CD4-positive, alpha-beta T cell treated with Interleukin-17A for 1 hour (primary cell): ENCODE measurements at regions not wholly inside any gene's neighbourhood (a gene's known extent, or its start where the extent isn't known, plus 50 kb on each side); places are given as distances from the start of the nearest gene placed in this dataset.
"Not testable (repeated sequence)": the region's sequence is repeated elsewhere in the genome, so short reads cannot be mapped to it uniquely, and the experiment has no call there.

Experiments
- DNase-seq: peaks from one replicate; pipeline ENCODE4 v3.0.0-alpha.2; 2020

DNA sequence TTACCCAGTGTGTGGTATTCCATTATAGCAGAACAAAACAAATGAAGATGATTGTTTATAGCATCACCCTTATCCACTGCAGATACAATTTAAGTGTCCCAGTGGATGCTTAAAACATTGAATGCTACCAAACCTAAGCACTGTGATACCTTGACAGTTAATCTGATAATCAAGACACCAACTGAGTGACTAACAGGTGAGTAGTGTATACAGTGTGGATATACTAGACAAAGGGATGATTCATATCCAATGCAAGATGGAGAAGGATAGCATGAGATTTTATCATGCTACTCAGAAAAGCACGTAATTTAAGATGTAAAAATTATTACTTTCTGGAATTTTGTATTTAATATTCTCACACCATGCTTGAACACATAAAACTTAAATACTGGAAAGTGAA, 1449.0 kb downstream of the OTOL1 start:
- no peak for DNase-seq

DNA sequence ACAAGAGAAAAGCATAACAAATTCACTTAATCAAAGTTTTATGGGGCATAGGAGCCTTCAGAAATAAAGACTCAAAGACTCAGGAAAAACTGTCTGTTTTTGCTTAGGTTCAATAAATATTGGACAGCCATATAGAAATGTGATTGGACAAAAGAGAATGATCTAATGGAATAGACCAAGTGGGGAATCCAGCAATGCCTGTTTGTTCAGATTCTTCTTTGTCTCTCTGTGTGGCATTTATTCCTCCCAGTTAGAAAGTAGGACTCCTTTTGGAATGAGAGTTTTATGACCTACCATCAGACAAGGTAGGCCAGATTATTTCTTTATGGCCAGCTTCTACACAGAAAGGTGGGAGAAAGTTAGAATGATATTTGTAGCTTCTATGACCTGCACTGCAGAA, 1460.1 kb downstream of the OTOL1 start:
- DNase-seq: no peak

DNA sequence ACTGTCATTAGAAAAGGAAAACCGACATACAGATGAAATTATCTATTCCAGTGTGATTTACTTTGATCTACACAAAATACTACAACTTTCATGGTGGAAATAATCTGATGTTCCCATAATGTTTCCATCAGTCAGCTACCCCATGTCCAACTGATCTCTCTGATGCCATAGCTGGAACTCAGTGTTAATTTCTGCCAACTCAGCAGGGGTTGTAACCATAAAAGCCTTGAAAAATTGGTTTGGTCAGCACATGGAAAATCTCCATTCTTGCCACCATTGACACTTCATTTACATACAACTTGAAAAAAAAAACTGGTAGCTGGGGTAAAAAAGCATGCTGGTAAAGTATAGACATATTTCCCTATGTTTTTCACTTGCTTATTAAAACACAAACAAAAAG, 1463.7 kb downstream of the OTOL1 start:
- DNase-seq: no peak

DNA sequence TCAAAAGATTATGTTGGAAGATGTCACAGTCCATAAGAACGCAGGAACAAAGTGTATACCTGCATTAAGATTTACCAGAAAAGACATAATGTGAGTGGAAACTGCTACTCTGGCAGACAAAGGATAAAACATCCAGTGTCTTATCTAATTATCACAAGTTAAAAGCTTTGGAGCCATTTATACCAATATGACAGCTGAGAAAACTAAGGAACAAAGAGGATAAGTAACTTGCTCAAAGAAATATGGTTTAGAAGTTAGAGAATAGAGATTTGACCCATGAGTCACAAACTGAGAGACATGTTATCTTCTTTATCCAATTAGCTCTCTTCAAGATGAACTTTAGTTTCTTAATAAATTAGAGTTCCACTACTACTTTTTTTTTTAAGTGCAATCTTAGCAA, 1473.7 kb downstream of the OTOL1 start:
- no peak for DNase-seq

DNA sequence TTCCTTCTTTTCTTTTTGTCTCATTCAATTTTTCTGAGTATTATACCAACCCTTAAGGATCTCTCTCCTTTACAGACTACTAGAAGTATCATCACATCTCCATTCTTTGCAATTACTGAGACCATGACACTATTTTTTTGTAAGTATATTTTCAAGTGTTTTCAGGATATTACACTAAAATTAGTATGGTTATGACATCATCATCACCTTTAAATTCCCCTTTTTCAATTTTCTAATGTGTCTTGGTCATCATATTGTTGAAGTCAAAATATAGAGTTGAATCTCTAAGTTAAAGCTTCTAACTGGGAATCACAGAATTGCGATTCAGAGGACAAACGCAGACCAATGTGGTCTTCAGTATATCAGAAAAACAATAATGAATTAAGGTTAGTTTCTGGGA, 1475.1 kb downstream of the OTOL1 start:
- DNase-seq: no peak

DNA sequence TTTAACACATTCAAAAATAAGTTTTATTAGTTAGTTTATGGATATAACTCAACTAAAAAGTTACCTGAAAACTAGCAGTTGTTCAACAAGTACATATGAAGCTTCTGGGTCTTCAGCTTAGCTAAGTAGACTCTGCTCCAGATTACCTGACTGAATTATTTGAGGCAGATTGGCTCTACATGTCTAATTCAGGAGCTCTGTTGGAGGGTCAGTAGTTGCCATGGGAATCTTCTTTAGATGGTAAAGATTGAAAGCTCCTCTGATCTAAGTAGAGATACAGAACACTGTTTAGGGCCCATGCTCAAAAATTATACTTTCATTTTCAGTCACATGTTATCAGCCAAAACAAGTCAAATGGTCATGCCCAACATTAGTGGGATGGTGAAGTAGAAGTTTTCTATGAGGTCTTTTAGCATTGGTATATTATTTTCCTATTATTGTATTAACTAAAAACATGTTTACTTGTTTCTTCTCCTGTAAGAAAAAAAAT, 1476.9 kb downstream of the OTOL1 start:
- DNase-seq: no peak

DNA sequence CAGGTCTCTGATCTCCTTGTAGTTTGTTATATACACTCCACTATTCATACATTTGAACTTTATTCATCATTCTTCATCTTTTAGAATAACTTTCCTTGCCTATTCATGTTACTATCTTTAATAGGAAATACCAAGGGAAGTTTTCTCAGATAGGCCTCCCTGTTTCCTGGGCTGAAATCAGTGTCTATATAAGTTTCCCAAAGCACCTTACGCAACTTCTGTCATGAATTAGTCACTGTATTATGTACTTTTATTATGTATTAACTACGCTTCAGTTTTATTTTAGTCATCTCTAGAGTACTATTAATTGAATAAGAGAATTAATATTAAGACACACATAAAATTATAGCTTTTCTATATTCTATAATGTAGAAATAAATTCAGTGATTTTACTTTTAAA, 1481.5 kb downstream of the OTOL1 start:
- DNase-seq: no peak

DNA sequence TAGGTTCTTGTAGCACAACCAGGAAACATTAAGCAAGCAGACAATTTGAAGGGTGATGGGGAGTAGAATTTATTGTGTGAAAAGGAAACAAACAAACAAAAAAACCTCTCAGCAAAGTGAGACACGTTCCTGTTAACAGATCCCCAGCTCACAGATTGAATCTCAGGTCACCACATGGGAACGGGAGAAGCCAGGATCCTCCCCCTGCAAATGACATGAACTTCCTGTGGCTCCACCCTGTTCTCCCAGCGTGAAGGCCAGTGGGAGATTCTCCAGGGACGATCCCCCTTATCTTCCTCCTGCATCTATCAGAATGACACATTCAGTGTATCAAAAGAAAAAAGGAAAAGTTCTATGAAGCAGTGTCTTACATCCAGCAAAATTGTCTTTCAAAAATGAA, 1488.1 kb downstream of the OTOL1 start:
- DNase-seq: no peak

DNA sequence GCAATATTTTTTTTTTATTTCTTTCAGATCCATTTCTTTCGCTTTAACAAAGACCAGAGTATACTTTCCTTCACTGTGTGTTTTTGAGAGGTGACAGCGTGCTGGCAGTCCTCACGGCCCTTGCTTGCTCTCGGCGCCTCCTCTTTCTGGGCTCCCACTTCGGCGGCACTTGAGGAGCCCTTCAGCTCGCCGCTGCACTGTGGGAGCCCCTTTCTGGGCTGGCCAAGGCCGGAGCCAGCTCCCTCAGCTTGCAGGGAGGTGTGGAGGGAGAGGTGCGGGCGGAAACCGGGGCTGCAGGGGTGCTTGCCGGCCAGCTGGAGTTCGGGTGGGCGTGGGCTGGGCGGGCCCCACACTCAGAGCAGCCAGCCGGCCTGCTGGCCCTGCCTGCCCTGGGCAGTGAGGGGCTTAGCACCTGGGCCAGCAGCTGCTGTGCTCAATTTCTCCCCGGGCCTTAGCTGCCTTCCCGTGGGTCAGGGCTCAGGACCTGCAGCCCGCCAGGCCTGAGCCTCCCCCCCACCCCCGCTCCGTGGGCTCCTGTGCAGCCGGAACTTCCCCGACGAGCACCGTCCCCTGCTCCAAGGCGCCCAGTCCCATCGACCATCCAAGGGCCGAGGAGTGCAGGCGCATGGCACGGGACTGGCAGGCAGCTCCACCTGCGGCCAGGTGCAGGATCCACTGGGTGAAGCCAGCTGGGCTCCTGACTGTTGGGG, 1490.6 kb downstream of the OTOL1 start:
- not testable (repeated sequence) for DNase-seq

DNA sequence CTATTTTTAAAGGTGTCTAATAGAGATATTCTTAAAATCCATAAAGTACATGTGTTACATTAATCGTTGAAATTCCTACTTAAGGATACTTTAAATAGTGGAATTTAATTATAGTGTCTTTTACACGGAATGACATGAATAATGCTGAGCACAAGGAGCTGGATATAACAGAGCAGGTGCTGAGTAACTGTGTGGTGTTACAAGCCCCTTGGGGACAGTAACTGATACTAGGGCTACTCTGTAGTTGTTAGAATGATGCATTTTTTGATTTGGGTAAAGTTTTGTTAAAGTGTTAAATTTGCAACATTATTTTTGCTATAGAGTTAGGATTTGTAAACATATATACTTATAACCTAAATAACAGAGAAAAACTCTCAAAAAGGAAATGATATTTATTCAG, 1496.1 kb downstream of the OTOL1 start:
- no peak for DNase-seq

DNA sequence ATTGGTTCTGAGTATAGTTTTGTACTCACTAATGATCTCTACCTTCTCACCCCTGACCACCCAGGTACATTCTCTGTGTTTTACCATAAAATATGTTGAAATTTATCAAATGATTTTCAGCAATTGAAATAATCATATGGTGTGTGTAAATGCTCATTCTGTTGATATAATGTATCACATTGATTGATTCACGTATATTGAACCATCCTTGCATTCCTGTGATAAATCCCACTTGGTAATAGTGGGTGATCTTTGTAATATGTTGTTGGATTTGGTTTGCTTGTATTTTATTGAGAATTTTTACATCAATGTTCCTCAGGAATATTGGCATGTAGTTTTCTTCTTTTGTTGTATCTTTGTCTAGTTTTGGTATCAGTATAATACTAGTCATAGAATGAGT, 1497.6 kb downstream of the OTOL1 start:
- DNase-seq: no peak

DNA sequence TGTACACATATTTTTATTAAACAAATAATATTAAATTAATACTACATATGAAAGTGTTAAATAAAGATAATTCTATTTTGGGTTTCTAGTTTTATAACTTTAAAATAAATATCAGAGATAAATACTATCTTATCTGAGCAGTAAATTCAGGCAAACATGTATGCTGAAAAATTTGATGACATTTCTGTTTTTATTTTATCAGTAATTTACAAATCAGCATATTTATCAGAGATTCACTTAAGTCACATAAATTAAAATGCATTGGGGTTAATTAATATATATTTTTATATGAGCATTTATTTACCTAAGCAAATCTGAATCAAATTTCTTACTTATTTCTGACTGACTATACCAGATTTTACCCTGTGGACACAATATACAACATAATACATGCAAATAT, 1499.8 kb downstream of the OTOL1 start:
- DNase-seq: no peak

DNA sequence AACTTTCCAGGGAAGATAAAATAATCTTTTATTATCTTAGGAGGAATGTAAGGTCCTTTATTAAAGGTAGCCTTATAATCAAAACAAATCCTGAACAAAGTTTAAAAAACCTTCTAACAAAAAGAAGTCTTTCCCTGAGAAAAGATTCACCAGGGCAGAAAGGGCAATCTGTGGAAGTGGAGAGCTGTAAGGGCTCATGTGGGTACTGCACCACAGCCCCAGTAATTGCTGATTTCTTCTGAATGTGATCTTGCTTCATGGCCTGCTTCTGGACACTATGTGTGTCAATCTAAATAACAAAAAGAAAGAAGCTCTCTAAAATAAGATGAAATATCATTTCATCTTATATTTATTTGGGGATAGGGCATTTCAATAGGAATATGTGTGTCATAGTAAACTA, 1501.6 kb downstream of the OTOL1 start:
- no peak for DNase-seq

DNA sequence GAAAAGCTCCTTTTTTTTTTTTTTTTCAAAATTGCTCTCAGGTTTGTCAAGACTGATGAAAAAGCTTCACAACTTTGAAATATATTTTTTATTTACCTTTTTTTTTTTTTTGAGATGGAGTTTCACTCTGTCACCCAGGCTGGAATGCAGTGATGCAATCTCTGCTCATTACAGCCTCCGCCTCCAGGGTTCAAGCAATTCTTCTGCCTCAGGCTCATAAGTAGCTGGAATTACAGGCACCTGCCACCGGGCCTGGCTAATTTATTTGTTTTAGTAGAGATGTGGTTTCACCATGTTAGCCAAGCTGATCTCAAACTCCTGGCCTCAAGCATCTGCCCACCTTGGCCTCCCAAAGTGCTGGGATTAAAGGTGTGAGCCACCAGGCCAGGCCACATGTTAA, 1515.0 kb downstream of the OTOL1 start:
- DNase-seq: no peak

DNA sequence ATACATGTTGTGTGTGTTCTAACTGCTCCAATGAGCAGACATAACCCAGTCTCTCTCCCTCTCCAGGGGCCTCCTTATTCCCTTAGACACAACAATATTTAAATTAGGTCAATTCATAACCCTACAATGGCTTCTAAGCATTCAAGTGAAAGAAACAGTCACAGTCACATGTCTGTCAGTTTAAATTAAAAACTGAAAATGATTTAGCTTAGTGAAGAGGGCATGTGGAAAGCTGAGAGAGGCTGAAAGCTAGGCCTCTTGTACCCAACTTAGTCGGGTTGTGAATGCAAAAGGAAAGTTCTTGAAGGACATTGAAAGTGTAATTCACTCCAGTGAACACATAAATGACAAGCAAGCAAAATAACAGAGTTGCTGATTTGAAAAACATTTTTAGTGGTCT, 1519.6 kb downstream of the OTOL1 start:
- no peak for DNase-seq

DNA sequence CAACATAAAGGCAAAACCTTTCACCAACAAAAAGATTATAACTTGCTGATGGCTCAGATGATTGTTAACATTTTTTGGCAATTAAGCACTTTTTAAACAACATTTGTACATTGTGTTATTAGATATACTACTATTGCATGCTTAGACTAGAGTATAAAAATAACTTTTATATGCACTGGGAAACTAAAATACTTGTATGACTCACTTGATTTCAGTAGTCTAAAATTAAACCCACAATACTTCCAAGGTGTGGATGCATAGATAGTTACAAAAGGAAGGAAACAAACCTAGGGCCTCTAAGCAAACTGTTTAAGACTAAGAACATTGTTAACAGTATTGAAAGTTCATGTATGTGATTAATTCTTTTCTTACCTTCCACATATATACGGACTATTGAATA, 1521.5 kb downstream of the OTOL1 start:
- no peak for DNase-seq

DNA sequence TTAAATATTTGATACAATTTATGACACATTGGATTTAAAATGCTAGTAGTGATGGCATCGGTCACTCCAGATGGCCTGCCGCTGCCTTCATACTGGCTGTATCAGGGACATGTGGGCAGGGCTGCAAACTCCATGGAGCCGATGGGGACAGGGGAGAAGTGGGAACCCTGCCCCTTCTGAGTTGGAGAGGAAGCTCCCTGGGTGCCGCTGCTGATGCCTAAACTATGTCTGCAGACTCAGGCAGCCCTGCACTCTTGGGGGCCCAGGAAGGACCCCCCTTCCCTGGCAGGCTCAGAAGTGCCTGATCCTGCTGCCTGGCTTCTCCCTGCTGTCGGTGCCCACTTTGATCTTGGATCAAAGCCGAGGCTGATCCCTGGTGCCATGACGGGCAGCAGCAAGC, 1522.1 kb downstream of the OTOL1 start:
- no peak for DNase-seq

DNA sequence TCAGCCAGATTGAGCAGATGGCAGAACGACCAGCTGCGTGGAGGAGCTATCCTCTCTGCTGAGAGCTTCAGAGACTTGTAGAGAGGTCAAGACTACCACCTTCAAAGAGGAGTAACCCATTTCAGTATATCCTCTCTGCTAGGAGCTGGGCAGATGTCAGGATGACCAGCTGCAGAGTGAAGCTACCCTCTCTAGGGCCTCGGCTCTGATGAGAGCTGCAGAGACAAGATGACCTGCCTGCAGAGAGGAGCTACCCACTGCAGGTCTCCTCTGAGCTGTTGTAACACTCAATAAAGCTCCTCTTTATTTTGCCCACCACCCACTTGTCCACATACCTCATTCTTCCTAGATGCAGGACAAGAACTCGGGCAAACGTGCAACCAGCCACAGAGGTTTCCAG, 1522.7 kb downstream of the OTOL1 start:
- no peak for DNase-seq

DNA sequence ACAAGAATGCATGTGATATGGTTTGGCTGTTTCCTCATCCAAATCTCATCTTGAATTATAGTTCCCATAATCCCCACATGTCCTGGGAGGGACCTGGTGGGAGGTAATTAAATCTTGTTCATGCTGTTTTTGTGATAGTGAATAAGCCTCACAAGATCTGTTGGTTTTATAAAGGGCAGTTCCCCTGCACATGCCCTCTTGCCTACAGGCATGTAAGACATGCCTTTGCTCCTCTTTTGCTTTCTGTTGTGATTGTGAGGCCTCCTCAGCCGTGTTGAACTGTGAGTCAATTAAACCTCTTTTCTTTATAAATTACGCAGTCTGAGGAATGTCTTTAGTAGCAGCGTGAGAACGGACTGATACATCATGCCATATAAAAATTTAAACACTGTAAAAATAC, 1537.0 kb downstream of the OTOL1 start:
- no peak for DNase-seq

DNA sequence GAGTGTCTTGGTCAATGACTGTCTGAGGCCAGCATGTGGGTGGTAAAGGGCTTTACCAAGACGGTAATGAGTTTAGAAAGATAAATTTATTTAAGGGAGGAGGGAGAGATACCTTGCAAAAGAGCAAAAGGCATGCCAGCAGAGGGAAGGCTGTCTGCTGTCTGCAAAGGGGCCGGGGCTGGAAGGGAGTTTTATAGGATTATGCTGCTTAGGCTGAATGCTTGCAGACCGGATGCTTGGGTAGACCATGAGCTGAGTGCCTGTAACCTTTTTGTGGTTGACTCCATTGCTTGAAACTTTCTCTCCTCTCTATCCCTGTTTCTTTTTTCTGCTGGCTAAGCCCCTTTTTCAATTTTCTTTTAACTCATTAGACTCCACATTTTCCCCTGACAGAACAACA, 1543.0 kb downstream of the OTOL1 start:
- DNase-seq: no peak

DNA sequence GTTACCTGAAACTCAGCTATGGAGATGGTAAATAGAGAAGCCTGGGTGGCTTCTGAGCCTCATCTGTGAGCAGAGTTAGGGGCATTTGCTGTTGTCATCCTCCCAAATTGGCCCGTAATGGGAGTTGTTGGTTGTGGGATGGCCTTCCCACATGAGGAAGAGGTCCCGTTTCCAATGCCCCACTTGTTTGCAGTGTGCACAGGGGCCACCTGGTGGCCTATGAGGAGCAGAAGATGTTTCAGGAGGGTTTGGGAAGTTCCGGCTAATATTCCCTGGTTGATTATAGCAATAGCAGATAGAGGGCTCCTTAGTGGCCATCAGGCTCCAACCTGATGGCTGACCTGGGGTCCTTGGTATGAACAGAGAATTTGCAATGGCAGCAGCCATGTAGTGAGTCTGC, 1546.5 kb downstream of the OTOL1 start:
- no peak for DNase-seq

DNA sequence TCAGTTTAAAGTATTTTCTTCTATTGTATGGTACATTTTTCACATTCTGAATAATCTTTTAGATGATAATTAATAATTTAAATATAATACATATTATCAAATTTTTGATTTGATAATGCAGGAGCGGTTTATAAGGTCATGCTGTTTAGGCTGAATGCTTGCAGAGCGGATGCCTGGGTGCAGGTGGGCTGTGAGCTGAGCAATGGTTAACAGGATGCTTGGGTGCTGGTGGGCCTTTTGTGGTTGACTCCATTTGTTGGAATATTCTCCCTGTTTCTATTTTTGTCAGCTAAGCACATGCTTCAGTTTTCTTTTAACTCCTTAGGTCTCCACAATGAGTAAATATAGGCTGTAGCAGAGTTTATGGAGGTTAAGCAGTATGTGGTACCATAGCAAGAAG, 1549.3 kb downstream of the OTOL1 start:
- DNase-seq: no peak

DNA sequence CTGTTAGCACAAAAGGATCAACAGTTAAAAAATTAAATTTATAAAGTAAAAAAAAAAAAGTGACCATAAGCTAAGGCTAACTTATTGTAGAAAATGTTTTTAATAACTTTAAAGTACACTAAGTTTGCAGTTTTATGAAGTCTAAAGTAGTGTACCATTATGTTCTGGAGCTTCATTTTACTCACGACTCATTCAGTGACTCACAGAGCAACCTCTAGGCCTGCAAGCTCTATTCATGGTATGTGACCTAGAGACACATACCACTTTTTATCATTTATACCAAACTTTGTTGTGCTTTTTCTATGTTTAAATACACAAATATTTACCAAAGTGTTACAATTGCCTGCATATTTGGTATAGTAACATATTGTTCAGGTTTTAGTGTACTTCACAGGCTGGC, 1552.3 kb downstream of the OTOL1 start:
- DNase-seq: no peak

DNA sequence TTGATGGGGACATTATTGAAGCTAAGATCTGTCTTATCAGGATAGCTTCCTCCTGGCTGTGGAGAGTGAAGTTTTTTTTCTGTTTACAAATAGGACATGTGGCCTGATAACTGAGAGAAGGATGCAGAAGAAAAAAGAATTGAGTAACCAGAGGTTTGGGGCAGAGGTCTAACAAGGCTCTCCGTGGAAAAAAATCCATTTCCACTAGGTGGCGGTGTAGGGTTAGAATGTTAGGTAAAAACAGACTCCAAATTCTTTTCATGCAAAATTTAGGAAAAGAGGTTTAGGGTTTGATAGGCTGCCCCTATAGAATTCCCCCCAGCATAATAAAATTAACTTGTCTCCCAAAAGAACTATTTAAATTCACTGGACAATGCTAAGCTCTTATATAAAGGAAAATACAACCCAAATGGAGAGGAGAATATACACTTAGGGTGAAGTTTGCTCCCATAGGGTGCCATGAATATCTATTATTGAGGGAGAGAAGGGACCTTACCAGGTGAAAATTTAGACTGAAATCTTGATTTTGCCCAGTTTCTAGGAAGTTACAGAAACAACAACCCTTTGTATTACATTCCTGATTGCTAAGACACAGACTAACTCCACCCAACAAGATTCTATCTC, 1560.4 kb downstream of the OTOL1 start:
- no peak for DNase-seq
